HK-2 (cell line): ENCODE measurements at regions not wholly inside any gene's neighbourhood (a gene's known extent, or its start where the extent isn't known, plus 50 kb on each side); places are given as distances from the start of the nearest gene placed in this dataset.
"Not testable (repeated sequence)": the region's sequence is repeated elsewhere in the genome, so short reads cannot be mapped to it uniquely, and the experiment has no call there.

Experiments
- DNase-seq: peaks from one replicate; pipeline ENCODE4 v3.0.0-alpha.2; 2018; ENCODE audit not compliant: unreplicated experiment

- DNase-seq = no peak
These were observed 257.4 kb upstream of the USP25 start for GRCh38 chr21:15472108-15473040.

- not testable (repeated sequence) for DNase-seq
These were observed 252.0 kb upstream of the USP25 start for GRCh38 chr21:15477773-15478172.

GRCh38 chr21:15480160-15480559 is 249.6 kb upstream of the USP25 start:
- no peak for DNase-seq

- peak; percentile 80 for DNase-seq
These were observed 246.5 kb upstream of the USP25 start for GRCh38 chr21:15483138-15483780.

- DNase-seq = no peak
These were observed 243.2 kb upstream of the USP25 start for GRCh38 chr21:15486460-15487195.

GRCh38 chr21:15487196-15487550 is 242.6 kb upstream of the USP25 start:
- DNase-seq = no peak

GRCh38 chr21:15491100-15491499 is 238.7 kb upstream of the USP25 start:
- DNase-seq = no peak

- DNase-seq = no peak
These were observed 236.1 kb upstream of the USP25 start for GRCh38 chr21:15493646-15494045.

- DNase-seq = no peak
These were observed 235.3 kb upstream of the USP25 start for GRCh38 chr21:15494481-15494880.

GRCh38 chr21:15495965-15496364 is 233.8 kb upstream of the USP25 start:
- DNase-seq = peak; percentile 5

- no peak for DNase-seq
These were observed 232.9 kb upstream of the USP25 start for GRCh38 chr21:15496911-15497310.

- DNase-seq = no peak
These were observed 231.3 kb upstream of the USP25 start for GRCh38 chr21:15498455-15498854.

- no peak for DNase-seq
These were observed 223.7 kb upstream of the USP25 start for GRCh38 chr21:15506086-15506485.

GRCh38 chr21:15508554-15508953 is 221.2 kb upstream of the USP25 start:
- no peak for DNase-seq

- no peak for DNase-seq
These were observed 215.5 kb upstream of the USP25 start for GRCh38 chr21:15514073-15514946.

- DNase-seq = no peak
These were observed 213.9 kb upstream of the USP25 start for GRCh38 chr21:15515908-15516307.

GRCh38 chr21:15517394-15517793 is 212.4 kb upstream of the USP25 start:
- no peak for DNase-seq

GRCh38 chr21:15520811-15521643 is 208.8 kb upstream of the USP25 start:
- DNase-seq = no peak

- DNase-seq = no peak
These were observed 208.2 kb upstream of the USP25 start for GRCh38 chr21:15521644-15522001.

GRCh38 chr21:15522148-15522547 is 207.6 kb upstream of the USP25 start:
- DNase-seq = no peak

- DNase-seq = no peak
These were observed 204.9 kb upstream of the USP25 start for GRCh38 chr21:15524855-15525254.
